AG09309 (cell line): ENCODE measurements at regions not wholly inside any gene's neighbourhood (a gene's known extent, or its start where the extent isn't known, plus 50 kb on each side); places are given as distances from the start of the nearest gene placed in this dataset.
"Not testable (repeated sequence)": the region's sequence is repeated elsewhere in the genome, so short reads cannot be mapped to it uniquely, and the experiment has no call there.

Source experiments
- DNase-seq: peaks from one replicate; pipeline ENCODE4 v3.0.0-alpha.2; 2010; ENCODE audit warnings: low read depth
- H3K4me3 ChIP-seq: 2 replicates; pipeline ENCODE4 v1.5.1; 2011; ENCODE audit warnings: mild to moderate bottlenecking, low read depth, low read length, moderate library complexity; ENCODE audit not compliant: control insufficient read depth
- CTCF ChIP-seq: IDR thresholded peaks from 2 replicates; pipeline ENCODE4 v1.5.1; 2011; ENCODE audit warnings: mild to moderate bottlenecking, low read depth, low read length, inconsistent platforms; ENCODE audit not compliant: insufficient read depth, control insufficient read depth; ENCODE audit errors: missing control alignments

- H3K4me3 ChIP-seq, result no peak overlapping the region
- TF ChIP-seq CTCF, result no peak
- DNase-seq, result no peak
These were observed 71.3 kb upstream of the FYN start for GRCh38 chr6:111944541-111944940.

DNA sequence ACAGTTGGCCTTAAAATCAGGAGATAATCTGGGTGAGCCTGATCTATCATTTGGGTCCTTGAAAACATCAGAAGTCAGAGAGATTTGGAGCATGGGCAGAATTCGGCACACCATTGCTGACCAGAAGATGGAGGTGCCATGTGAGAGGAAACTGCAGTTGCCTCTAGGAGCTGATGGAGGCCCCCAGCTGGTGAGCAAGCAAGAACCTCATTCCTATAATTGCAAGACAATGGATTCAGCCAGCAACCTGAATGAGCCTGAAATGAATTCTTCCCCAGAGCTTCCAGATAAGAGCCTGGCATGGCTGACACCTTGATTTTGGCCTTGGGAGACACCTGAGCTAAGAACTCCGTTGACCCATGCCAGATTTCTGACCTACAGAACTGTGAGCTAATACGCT lies 76.3 kb upstream of the FYN start:
- no peak for TF ChIP-seq CTCF
- no peak for DNase-seq
- H3K4me3 ChIP-seq, result no peak overlapping the region

GRCh38 chr6:111949984-111950383 lies 76.7 kb upstream of the FYN start:
- not testable (repeated sequence) for DNase-seq, H3K4me3 ChIP-seq

- no peak for DNase-seq
- H3K4me3 ChIP-seq, result no peak overlapping the region
- TF ChIP-seq CTCF, result no peak
These were observed 77.6 kb upstream of the FYN start for GRCh38 chr6:111950661-111951496.

DNA sequence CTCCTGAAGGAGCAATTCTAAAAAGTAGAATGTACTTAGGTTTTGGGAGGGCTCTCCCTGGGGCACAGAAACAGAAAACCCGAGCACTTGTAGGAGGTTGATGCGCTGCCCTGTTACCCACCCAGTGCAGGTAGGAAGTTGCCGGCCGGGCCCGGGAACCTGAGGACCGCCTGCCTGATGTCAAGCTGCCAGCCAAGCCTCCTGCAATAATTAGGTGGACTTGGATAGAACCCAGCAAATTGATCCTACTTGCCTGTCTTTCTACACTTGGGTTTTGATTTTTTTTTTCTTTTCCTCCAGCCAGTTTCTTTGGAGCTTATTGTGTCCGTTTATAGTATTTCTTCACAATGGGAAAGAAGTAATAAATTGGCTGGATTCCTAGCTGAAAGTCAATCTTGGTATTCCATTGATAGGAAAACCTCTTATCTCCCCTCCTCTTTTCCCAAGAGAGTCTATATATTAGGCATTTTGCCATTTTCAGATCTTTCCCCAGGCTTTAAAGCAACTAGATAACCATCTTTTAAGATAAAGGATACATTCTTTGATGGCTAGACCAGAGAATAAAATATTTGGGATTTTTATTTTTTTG lies 78.3 kb upstream of the FYN start:
- H3K4me3 ChIP-seq, result no peak overlapping the region
- no peak for DNase-seq
- no peak for TF ChIP-seq CTCF

DNA sequence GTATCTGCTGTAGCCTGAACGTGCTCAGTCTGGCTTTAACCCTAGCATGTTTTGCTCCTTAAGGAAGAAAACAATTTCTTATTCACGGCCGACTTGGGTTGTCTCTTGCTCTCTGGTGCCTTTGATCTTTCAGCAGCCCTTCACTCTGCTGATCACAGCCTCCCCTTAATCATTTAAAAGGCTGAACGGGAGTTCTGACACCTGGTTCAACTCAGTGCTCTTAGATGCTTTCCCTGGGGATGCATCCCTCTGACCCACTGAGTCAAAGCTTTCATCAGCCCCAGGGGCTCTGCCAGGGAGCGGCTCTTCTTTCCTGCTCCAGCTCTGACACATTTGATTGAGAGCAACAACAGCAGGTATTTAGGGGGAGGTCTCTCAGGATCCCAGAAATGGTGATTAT lies 79.0 kb upstream of the FYN start:
- no peak for DNase-seq
- no peak for TF ChIP-seq CTCF
- H3K4me3 ChIP-seq, result no peak overlapping the region

DNA sequence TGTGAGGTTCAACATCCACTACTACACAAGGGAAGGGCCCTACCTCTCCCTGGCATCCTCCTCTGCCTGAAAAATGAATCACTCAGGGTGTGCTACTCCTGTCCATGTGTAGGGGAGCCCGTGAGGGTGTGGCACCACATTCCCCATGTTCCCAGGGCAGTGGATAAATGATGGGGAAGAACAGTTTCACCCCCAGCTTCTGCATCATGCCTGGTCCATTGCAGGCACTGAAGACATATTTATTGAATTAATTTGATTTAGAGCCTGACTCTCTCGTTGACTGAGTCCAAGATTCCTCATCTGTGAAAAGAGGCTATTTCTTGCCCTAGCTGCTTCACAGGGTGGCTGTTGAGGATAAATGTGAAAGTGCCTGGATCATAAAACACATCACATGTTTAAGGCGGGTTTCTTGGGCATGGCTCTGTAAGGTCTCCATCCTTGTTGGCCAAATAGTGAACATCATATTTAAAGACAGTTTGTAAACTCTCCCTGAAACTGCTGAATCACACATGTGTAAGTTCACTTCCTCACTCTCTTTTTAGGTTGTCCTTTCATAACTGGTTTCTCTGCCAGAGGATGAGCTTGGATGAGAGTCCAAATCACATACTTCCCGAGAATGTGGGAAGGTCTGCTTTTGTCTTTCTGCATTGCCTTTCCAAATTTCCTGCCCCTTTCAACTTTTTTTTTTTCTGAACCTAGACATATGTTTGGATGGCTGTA lies 79.7 kb upstream of the FYN start:
- no peak overlapping the region for H3K4me3 ChIP-seq
- no peak for TF ChIP-seq CTCF
- DNase-seq, result no peak
